ENCODE measurements at regions not wholly inside any gene's neighbourhood (a gene's known extent, or its start where the extent isn't known, plus 50 kb on each side); places are given as distances from the start of the nearest gene placed in this dataset.

DNA sequence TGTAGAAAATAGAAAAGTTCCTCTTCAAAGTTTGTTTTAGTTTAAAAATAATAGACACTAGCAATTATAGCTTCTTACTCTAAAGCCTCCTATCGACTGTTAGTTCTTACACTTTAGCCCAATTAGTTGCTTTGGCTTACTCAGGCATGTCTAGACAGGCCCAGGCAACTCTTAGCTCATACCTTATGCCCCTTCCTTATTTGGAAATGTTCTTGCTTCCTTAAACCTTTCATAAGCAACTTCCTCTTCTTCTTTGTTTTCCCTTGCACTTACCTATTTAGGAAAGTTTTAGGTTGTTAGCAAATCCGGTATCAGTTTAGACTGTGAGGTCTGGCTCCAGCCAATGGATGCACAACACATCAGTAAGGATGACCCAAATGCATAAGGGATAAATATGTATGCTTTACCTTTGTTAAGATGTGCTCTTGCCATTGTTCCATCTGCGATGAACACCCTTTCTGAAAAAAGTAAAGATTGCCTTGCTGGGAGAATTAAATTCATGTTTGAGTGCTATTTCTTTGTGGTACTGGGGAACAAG, 1277.5 kb upstream of the CNTN5 start:
- peak; percentile 53 for DNase-seq (ENCODE audit: low read depth)
- TF ChIP-seq CTCF (conservative IDR thresholded peaks at IDR 0.05; ENCODE audit: low read depth, low read length): no peak
- no peak overlapping the region for H3K4me3 ChIP-seq (ENCODE audit: low read depth, low read length)

- no peak for TF ChIP-seq CTCF (conservative IDR thresholded peaks at IDR 0.05; ENCODE audit: low read depth, low read length)
Observed at GRCh38 chr11:97745515-97746050, 1275.2 kb upstream of the CNTN5 start.

DNA sequence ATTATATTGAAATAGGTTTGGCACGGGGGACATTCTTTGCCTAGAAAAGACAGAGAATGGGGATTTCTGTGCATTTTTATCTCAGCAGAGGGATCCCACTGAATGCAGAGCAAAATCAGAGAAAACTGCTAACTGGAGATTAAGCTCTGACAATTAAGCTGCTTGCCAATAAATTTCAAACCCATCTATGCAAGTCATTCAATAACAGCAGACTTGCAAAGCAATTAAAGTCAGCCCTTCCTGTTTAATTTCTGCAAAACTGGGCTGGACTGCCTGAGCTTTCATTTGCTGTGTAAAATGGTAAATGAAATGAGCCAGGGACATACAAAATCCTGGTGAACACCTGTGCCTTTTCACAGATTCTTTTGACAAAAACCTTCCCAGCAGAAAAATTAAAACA, 1273.9 kb upstream of the CNTN5 start:
- TF ChIP-seq CTCF (conservative IDR thresholded peaks at IDR 0.05; ENCODE audit: low read depth, low read length): no peak
- DNase-seq (ENCODE audit: low read depth): no peak
- no peak overlapping the region for H3K4me3 ChIP-seq (ENCODE audit: low read depth, low read length)

More at GRCh38 chr11:97745515-97746050, 1275.2 kb upstream of the CNTN5 start:
- DNase-seq (ENCODE audit: low read depth): no peak
- H3K4me3 ChIP-seq (ENCODE audit: low read depth, low read length): no peak overlapping the region

- H3K4me3 ChIP-seq (ENCODE audit: low read depth, low read length): no peak overlapping the region
- DNase-seq (ENCODE audit: low read depth): no peak
- TF ChIP-seq CTCF (conservative IDR thresholded peaks at IDR 0.05; ENCODE audit: low read depth, low read length): no peak
Observed at GRCh38 chr11:97751405-97751804, 1269.3 kb upstream of the CNTN5 start.

GRCh38 chr11:97751952-97752351, 1268.8 kb upstream of the CNTN5 start:
- no peak for DNase-seq (ENCODE audit: low read depth)
- no peak for TF ChIP-seq CTCF (conservative IDR thresholded peaks at IDR 0.05; ENCODE audit: low read depth, low read length)
- H3K4me3 ChIP-seq (ENCODE audit: low read depth, low read length): no peak overlapping the region

GRCh38 chr11:97754976-97755375, 1265.8 kb upstream of the CNTN5 start:
- H3K4me3 ChIP-seq (ENCODE audit: low read depth, low read length): no peak overlapping the region
- no peak for DNase-seq (ENCODE audit: low read depth)
- TF ChIP-seq CTCF (conservative IDR thresholded peaks at IDR 0.05; ENCODE audit: low read depth, low read length): no peak
